A549 (cell line): ENCODE measurements at regions not wholly inside any gene's neighbourhood (a gene's known extent, or its start where the extent isn't known, plus 50 kb on each side); places are given as distances from the start of the nearest gene placed in this dataset.

ENCODE experiments used
- CTCF ChIP-seq: fragments of >200 bp; sonication (Bioruptor Twin); formaldehyde crosslinking; IDR thresholded peaks from 3 replicates; pipeline ENCODE4 v1.5.1; 2016
- EHF ChIP-seq: fragments of 250-450 bp; sonication (Bioruptor Pico); IDR thresholded peaks from 2 replicates; pipeline ENCODE4 v1.5.0; 2020; ENCODE audit warnings: mild to moderate bottlenecking
- FOSL2 ChIP-seq, 2 experiments: fragments of 450-650 bp in 1 of 2; fragments of >200 bp in 1 of 2; sonication (Bioruptor Twin) in 1 of 2; formaldehyde crosslinking; IDR thresholded peaks; 2 replicates each; pipeline versions ENCODE4 v1.5.0 to v1.6.1; 2016 to 2020; ENCODE audit warnings: mild to moderate bottlenecking in 1 of 2, moderate library complexity in 1 of 2
- RAD21 ChIP-seq, 2 experiments: fragments of >200 bp in 1 of 2; sonication (Bioruptor Twin) in 1 of 2; formaldehyde crosslinking in 1 of 2; IDR thresholded peaks in 1 of 2; conservative IDR thresholded peaks in 1 of 2; 2 replicates in 1 of 2; 3 replicates in 1 of 2; pipeline ENCODE4 v1.6.1; 2012 to 2018; ENCODE audit warnings: inconsistent platforms in 1 of 2

- no peak for TF ChIP-seq CTCF
- no peak for TF ChIP-seq FOSL2 (IDR thresholded peaks at IDR 0.05)
- TF ChIP-seq FOSL2 (CRISPR knock-in tag; IDR thresholded peaks at IDR 0.05): no peak
- no peak for TF ChIP-seq RAD21 (conservative IDR thresholded peaks at IDR 0.05 in 1 of 2, IDR thresholded peaks at IDR 0.05 in 1 of 2)
- no peak for TF ChIP-seq EHF
Measured at GRCh38 chr21:15433091-15433490, 296.7 kb upstream of the USP25 start.
